ENCODE measurements at regions not wholly inside any gene's neighbourhood (a gene's known extent, or its start where the extent isn't known, plus 50 kb on each side); places are given as distances from the start of the nearest gene placed in this dataset.
"Not testable (repeated sequence)": the region's sequence is repeated elsewhere in the genome, so short reads cannot be mapped to it uniquely, and the experiment has no call there.

DNA sequence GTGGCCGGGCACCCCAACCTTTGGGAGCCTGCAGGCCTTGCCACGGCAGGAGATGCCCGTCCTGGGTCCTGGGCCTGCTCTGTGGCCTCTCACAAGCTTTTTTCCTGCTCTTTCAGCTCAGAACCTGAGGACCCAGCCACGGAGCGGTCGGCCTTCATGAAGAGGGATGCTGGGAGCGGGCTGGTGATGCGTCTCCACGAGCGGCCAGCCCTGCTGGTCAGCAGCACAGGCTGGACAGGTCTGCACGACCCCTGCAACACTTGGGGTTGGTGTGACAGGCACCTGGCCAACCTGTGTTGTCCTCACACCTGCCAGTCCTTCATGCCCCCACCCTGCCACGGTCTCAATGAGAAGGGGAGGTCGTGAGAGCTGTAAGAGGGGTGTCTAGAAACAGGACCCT is 170.0 kb downstream of the ADRA2C start:
- DNase-seq, result no peak

DNA sequence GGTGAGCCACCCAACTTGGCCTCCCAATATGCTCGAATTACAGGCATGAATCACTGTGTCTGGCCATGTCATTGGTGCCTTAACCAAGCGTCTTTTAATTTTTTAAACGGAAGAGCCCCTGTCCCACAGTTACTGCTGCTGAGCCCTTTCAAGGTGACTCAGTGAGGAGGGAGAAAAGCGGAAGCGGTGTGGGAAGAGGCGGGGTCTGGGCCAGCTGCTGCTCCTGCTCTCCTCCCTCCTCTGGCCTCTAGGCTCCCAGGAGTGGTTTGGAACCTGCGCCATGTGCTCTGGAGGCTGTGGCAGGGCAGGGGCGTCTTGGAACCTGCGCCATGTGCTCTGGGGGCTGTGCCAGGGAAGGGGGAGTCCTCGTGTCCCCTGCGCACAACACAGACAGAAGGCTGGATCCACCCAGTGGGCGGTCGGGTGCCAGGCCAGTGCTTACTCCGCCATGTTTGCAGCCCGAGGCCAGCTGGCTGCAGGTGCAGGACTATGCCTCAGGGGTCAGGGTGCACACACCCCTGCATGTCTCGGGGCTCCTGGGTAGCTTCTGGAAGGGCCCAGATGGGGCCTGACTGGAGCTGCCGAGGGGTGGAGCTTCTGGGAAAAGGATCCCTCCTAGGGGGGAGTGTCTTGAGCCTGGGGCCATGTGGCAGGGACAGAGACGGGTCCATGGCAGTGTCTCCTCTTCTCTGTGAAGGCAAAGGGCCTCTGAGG is 171.8 kb downstream of the ADRA2C start:
- DNase-seq, result not testable (repeated sequence)

DNA sequence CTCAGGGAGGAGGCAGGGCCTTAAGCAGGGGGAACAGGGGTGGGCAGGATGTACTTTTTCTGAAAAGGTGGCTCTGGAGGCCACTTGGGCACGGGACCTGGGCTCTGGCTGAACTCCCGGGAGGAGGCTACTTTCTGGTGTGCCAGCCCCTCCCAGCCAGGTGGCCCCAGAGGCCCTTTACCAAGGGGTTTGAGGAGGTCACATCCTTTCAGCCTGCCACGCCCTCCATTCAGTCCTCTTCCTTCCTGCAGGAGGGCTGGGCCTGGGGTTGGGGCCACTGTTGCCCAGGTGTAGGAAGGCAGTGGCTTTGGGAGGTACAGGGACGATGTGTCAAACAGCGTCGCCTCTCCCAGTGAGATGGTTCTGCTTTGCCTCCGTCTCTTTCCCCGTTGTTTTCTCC is 172.5 kb downstream of the ADRA2C start:
- not testable (repeated sequence) for DNase-seq

DNA sequence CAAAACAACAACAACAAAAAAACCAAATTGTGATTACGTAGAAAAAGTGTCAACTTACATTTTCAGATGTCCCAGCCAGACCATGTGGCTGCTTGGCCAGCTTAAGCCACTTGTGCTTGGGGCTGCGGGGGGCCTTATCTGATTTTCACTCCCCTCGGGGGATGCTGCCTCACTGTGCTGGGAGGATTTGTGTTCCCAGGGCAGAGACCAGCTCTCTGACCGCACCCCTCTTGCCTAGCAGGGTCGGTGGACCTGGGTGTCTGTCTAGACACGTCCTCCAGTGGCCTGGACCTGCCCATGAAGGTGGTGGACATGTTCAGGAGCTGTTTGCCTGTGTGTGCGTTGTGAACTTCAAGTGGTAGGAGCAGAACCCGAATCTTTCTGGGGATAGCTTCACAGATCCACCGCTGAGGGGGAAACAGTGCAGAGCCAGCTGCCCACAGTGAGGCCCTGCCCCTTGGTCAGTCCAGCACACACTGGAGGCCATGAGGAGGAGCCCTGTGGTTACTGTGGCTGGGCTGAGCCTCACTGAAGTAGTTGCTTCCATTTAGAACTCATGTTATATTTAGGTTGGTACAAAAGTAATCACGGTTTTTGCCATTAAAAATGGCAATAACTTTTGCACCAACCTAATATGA is 173.9 kb downstream of the ADRA2C start:
- not testable (repeated sequence) for DNase-seq

DNA sequence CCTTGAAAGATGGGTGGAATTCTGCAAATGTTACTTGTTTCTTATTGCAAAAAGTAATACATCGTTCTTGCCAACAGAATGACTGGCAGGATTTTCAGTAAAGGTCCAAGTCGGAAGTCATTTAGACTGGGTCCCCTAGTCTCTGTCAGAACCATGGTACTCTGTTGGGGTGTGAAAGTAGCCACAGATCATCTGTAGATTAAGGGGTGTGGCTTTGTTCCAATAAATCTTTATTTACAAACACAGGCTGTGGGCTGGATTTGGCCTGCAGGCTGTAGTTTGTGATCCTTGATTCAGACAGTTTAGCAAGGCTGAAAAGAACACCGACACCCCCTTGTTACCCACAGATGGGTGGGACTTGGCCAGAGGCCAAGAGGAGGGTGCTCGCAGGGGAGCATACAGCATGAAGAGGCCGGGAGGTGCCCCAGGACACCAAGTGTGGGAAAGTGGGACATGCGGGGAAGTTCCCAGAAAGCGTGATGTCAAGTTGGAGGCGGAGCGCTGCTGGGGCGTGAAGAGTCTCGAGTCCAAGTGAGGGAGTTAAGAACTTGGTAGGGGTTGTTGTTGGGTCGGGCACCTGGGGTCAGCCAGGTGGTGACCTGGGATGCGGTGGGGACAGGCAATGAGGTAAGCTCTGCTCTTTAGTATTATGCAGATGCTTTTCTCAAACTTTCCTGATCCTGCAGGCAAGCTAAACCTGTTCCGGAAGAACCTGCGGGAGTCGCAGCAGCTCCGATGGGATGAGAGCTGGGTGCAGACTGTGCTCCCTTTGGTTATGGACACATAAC is 175.7 kb downstream of the ADRA2C start:
- DNase-seq, result not testable (repeated sequence)

DNA sequence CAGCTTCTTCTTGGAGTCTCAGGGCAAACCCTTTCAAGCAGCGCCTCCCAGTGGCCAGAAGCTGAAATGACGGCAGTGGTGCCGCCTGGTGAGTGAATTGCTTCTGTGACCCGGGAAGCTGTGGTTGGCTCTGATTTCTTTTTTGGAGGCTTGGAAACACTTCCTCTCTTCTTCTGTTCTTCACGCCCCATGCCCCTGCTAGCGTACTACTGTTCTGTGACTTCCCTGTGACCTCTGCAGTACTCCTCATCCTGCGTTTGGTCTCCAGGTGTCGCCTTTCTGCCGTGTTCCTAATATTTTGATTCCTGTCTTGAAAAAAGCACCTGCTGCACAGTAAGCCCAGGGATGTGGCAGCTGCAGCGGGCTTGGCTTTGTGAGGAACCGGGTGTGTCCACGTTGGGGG is 176.4 kb downstream of the ADRA2C start:
- peak; percentile 40 for DNase-seq

DNA sequence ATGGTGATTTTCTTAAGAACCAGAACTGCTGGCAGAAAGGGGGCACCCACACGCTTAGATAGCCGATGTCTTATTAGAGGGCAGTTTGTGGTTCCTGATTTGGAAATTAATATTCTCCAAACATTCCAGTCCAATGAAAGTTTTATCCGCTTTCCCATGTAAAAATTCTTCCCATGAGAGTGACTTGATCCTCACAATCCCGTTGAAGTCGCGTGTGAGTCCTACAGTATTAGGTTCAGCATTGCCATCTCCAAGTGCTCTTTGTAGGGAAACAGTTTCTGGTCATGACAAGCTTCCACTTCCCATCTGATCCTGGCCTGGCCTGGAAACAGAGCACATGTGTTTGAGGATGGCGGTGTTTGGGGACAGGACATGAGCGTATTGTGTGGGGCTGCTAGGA is 176.9 kb downstream of the ADRA2C start:
- DNase-seq, result not testable (repeated sequence)

DNA sequence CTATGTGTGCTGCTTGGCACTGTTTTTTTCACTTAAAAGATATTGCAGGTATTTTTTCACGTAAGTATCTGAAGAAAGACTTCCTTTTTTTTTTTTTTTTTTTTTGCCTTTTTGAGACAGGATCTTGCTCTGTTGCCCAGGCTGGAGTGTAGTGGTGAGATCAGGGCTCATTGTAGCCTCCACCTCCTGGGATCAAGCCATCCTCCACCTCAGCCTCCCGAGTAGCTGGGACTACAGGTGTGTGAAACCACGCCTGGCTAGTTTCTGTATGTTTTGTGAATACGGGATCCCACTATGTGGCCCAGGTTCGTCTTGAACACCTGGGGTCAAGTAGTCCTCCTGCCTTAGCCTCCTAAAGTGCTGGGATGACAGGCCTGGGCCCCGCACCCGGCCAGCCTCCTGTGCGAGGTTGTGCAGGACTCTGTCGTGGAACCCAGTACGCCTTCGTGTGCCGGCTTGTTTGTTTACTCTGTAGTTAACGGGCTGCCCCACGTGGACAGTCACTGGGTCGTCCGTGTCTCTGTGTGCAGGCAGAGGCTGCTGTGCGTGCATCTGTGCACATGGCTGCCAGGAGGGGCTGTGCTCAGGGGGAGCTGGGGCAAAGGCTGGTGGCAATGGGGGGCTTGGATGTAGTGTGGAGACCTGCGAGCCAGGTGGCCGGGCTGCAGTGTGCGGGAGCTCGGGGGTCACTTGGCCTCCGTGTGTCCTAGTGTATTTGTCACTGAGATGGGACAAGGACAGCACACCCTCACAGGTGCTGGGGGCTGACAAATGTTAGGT is 179.5 kb downstream of the ADRA2C start:
- DNase-seq, result no peak

DNA sequence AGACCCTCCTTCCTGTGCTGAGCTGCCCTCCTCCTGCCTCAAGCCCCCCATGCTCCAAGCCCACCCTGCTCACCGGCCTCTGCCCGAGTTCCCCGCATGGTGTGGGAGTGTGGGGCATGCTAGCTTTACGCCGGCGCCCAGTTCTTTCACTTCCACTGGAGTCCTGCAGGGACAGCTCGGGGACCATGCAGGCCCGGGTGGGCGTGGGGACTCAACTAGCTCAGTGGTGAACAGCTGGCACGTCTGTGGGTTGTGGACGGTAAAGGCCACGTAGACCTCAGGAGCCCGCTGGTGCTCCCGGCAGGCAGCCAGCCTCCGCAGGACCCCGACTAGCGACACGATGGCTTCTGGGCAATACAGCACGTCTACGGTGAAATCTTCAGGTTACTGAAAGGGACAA is 180.4 kb downstream of the ADRA2C start:
- not testable (repeated sequence) for DNase-seq

DNA sequence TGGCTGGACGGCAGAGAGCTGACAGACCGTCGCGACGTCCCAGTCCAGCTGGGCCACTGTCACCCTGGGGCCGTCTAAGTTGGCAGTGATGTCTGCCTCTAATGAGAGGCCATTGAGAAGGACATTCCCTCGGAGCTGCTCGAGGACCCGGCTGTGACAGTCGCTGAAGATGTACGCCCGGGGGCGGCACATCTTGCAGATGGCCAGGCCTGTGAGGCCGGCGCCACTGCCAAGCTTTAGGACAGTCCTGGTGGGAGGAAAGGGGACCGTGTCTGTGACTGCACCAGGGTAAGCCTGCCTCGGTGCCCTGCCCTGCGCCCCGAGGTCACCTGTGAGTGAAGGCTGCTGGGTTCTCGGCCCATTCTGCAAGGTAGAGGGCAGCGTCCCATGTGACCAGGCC is 181.6 kb downstream of the ADRA2C start:
- DNase-seq, result not testable (repeated sequence)

DNA sequence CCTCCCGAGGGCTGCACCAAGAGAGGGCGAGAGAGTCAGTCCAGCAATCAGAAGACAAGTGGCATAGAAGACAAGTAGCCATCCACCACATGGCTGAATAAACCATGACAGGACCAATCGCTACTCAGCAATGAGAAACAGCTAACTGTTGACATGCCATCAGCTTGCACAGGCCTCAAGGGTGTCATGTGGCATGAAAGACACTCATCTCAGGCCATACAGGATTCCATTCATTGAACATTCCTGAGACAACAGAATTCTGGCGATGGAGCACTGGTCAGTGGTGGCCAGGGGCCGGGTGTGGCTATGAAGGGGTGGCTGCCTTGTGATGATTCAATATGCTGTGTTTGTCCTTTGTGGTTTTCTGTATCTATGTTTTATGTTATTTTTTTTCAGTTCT is 182.0 kb downstream of the ADRA2C start:
- not testable (repeated sequence) for DNase-seq

DNA sequence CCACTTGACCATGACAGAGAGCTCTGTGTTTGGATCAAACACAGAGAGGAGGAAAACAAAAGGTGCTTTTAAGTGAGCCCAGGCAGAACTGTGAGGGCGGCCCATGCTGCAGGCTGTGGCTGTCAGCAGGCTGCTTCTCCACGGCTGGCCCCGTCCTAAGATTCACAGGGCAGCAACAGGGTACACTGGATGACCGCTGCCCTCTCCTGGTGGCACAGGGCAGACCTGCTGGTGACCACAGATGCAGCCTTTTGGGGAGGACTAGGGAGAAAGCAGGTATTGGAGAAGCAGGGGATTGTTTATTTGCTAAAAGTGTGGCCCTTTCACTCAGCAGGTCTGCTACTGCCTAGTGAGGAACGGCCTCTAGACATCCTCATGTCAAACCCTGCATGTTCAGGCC is 183.7 kb downstream of the ADRA2C start:
- not testable (repeated sequence) for DNase-seq

DNA sequence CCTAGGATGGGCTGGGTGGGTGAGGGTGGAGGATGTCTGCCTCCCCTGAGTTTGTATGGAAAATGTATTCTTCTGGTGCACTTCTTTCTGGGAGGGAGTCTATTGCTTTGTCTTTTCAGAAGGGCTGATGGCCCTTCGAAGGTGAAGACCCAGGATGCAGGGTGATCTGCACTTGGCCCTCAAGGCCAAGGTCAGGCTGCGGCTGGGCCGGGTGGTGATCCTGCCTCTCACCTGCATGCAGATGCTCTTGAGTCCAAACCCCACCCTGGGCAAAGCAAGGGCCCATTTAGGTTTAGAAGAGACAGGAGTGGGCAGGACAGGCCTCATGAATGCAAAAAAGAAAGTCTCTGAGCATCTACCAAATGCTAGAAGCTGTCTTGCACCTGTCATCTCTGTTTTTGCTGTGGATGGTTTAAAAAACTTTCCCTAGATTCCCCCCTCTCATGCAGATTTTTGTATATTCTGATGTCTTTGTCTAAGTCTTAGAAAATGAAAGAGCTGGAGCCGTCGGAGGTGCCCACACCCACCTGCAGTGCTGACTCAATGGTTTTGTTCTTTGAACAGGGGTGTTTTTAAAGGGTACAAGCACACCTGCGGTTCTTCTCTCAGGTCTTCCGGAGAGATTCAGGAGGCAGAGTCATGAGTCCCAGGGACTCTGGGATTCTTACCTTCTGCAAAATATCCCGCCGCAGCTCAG is 186.4 kb downstream of the ADRA2C start:
- DNase-seq, result not testable (repeated sequence)

DNA sequence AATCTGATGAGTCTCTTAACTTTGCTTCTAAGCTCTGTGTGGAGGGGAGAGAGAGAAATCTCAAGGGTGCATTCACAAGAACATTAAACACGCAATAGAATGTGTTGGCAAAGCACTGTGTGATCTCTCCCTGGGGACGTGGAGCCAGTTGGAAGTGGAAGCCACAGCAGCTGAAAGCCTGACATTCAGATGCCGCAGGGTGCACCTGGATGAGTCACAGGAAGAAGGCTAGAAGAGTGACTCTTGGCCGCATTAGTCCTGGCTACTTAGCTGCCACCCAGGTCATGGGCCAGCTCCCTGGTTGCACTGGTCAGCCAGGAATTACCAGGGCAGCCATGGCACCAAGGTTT is 186.9 kb downstream of the ADRA2C start:
- DNase-seq, result not testable (repeated sequence)

DNA sequence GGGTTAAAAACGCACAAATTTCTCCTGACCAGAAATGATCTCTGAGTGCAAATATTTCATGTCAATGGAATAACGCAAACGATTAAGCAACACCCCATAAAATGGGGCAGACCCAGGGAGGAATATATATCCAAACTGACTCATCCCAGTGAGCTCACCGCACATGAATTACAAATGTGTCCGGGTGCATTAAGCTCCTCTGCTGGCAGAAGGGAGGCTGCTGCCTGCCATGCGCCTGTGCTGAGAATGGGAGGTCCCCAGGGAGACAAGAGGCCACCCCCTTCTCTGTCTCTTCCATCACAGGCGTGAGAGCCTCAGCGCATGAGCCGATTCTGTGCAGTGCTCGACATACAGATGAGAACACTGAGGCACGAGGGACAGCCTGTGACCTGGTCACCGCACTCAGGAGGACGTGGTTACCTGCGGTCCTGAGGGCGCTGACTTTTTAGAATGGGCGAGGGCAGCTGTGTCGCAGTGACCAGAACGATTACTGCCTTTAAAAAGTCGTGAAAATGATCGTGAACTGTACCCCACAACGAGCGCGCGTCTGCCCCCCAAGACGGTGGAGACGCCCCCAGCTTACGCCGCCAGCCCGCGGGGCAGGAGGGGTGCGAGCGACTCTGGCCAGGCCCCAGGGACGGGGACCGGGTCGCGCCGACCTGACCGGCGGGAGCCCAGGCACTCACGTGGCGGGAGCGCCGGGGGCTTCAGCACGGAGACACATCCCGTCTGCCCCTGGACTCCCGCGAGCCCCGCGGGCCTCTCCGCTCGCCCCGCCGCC is 188.5 kb downstream of the ADRA2C start:
- DNase-seq, result peak; percentile 57

DNA sequence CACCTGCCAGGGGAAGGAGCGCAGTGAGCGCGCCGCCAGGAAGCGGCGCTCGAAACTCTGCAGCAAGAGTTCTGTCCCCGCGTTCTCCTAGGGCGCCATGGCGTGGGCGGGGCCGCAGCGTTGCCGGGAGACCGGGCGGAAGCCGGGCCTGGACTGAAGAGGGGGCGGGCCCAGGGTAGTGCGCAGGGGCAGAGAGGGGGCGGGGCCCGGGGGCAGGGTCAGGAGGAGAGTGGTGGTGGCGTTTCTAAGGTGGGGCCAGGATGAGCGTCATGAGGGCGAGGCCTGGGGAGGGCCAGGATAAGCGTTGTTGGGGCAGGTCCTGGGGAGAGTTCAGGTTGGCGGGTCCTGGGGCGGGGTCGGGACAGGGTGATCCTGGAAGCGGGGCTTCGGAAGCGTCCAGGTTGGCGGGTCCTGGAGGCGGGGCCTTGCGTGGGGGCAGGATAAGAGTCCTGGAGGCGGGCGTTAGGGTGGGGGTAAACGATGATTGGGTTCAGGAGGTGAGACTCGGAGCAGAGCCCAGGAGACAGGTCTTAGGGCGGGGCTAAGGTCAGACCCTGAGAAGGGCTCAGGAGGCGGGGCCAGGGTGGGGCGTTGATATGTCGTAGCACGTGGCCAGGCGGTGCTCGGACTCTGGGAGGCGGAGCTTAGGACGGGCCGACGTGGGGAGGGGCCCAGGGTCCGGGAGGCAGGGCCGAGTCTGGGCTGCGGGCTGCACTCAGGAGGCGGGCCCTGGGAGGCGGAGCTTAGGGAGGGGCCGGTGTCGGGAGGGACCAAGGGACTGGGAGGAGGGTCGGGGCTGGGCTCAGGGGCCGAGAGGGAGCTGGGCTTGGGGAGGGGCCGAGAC is 189.4 kb downstream of the ADRA2C start:
- peak; percentile 98 for DNase-seq

DNA sequence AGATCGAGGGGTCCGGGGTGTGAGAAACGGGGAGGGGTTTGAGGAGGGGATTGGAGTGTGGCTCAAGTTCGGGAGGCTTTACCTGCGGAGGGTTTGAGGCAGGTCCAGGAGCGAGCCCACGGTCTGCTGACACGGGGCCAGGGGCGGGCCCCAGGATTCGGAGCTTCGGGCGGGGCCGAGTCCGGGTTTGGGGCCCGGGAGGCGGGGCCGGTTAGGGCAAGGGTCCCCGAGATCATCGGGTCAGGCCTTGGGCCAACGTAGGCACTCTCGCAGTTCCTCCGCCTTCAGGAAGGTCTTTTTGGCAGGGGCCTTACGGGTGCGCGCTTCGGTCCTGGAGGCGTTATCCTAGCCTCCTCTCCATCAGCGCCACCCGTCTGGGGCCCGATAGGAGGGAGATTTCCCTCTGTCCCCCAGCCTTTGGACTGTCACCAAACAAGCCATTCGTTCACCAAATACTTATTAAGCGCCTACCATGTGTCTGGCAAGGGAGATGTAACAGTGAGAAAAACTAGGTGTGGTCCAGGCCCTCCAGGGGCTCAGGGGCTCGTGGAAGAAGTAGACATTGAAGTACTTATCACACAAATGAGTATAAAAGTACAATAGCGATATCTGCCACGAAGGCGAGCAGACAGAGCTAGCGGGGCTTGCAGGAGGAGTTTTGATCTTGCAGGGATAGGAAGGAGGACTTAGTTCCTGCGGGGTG is 190.1 kb downstream of the ADRA2C start:
- not testable (repeated sequence) for DNase-seq

DNA sequence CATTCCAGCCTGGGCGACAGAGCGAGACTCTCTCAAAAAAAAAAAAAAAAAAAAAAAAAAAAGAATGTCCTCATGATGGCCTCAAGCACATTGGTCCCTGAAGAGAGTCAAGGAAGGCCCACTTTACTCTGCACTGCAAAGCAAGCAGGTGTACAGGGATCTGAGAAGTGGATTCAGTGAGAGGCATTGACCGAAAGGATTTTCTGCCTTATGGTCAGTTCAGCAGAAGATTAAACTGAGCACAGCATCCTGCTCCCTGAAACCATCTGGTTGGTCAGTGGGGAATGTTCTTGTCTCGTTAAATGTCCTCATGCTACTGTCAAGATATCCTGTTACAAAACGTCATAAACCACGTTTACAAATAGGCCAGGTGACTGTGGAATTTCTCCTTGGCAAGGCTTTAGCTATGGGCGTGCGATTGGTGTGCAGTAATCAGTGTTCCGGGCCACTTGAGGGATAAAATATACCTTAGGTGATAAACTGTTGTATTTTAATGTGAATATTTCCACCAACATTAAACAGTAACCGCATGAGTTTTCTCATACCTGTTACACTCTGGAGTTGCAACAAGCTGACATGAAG is 195.0 kb downstream of the ADRA2C start:
- DNase-seq, result not testable (repeated sequence)

DNA sequence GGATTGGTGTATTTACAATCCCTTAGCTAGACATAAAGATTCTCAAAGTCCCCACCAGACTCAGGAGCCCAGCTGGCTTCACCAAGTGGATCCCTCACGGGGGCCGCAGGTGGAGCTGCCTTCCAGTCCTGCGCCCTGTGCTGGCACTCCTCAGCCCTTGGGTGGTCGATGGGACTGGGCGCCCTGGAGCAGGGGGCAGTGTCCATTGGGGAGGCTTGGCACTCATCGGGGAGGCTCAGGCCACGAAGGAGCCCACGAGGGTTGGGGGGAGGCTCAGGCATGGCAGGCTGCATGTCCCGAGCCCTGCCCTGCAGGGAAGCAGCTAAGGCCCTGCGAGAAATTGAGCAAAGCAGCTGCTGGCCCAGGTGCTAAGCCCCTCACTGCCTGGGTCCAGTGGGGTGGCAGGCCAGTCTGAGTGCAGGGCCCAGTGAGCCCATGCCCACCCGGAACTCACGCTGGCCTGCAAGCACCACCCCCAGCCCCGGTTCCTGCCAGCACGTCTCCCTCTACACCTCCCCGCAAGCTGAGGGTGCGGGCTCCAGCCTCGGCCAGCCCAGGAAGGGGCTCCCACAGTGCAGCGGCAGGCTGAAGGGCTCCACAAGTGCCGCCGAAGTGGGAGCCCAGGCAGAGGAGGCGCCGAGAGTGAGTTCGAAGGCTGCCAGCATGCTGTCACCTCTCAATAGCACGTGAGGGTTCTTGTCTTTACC is 198.5 kb downstream of the ADRA2C start:
- not testable (repeated sequence) for DNase-seq

All from central memory CD4-positive, alpha-beta T cell (primary cell).